Lung (tissue), 11 donors: ENCODE measurements at regions not wholly inside any gene's neighbourhood (a gene's known extent, or its start where the extent isn't known, plus 50 kb on each side); places are given as distances from the start of the nearest gene placed in this dataset.

ENCODE experiments used
- ATAC-seq: fragments of 200-7000 bp; cut with Tn5 transposase; one replicate; pipeline ENCODE4 v1.9.1; 2020; ENCODE audit warnings: moderate number of reproducible peaks; ENCODE audit not compliant: insufficient read depth, low FRiP score
- DNase-seq, 3 donors: peaks; one replicate each; pipeline ENCODE4 v3.0.0-alpha.2; 2013 to 2017
- H3K27ac ChIP-seq, 2 donors: one replicate each; pipeline ENCODE4 v1.5.1; 2013; ENCODE audit warnings: mild to moderate bottlenecking in 2 of 2, moderate library complexity in 2 of 2, control low read depth in 1 of 2, inconsistent platforms in 1 of 2, low read depth in 1 of 2, low read length in 1 of 2
- H3K27me3 ChIP-seq, 3 donors: one replicate each; pipeline ENCODE4 v1.5.1; 2013; ENCODE audit warnings: low read length in 2 of 3; ENCODE audit not compliant: control insufficient read depth in 3 of 3, insufficient read depth in 3 of 3
- H3K36me3 ChIP-seq, 4 donors: one replicate each; pipeline ENCODE4 v1.5.1; 2013; ENCODE audit warnings: low read length in 4 of 4, mild to moderate bottlenecking in 1 of 4, moderate library complexity in 1 of 4; ENCODE audit not compliant: control insufficient read depth in 4 of 4, insufficient read depth in 4 of 4
- H3K4me1 ChIP-seq, 5 donors: one replicate each; pipeline ENCODE4 v1.5.1; 2013; ENCODE audit warnings: low read length in 5 of 5, mild to moderate bottlenecking in 2 of 5, moderate library complexity in 1 of 5; ENCODE audit not compliant: control insufficient read depth in 5 of 5, insufficient read depth in 5 of 5
- H3K4me3 ChIP-seq: one replicate; pipeline ENCODE4 v1.5.1; 2013; ENCODE audit warnings: mild to moderate bottlenecking, control low read depth, moderate library complexity
- H3K9ac ChIP-seq, 2 donors: one replicate each; pipeline ENCODE4 v1.5.1; 2013; ENCODE audit warnings: low read length in 2 of 2, control low read depth in 1 of 2; ENCODE audit not compliant: insufficient read depth in 1 of 2
- H3K9me3 ChIP-seq, 4 donors: one replicate each; pipeline ENCODE4 v1.5.1; 2013; ENCODE audit warnings: low read length in 3 of 4, mild to moderate bottlenecking in 1 of 4, moderate library complexity in 1 of 4; ENCODE audit not compliant: control insufficient read depth in 4 of 4, insufficient read depth in 3 of 4
- WGBS, 2 donors: extraction: QIAGEN DNeasy Blood & Tissue Kit; methylation state at CpG; one replicate each; pipeline ENCODE4 v1.1.7; 2013; 5-methylcytosine and 5-hydroxymethylcytosine counted together
- TF ChIP-seq, protein P1 (sequence below): IDR thresholded peaks from 2 replicates; pipeline ENCODE4 v1.5.1; 2012; ENCODE audit warnings: mild to moderate bottlenecking; ENCODE audit errors: control extremely low read depth, extremely low read depth
- donor health status: control.
- donor health status: control.
- donor health status: Bipolar disorder and iron deficiency.
- donor health status: healthy.
- donor health status: DM: yes; HTN: yes; CAD: no.

DNA sequence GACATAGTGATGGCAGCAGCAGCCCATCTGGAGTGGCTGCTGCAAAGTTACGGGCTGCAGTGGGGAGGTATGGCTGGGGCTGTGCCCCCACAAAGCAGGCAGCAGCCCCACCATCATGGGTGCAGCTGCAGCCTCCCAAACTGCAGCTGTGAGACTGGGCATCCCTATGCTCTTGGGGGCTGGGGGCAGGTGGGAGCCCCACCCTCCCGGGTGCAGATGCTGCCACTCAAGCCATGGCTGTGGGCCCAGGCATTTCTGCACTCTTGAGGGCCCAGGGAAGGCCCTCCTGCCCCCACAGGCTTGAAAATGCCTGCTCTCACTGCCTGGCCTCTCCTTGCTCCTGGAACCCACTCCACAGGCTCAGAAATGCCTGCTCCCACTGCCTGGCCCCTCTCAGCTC is 389.4 kb downstream of the TEX13C start:
- H3K27ac ChIP-seq, result no peak overlapping the region
- ATAC-seq (no peak), DNase-seq (no peak)
- H3K36me3 ChIP-seq, result no peaks in the 10 kb centered on the region
- no peaks in the 10 kb centered on the region for H3K4me1 ChIP-seq
- peaks cover 0 to 22% (median 0%) of the 10 kb centered on the region in 4 donors for H3K9me3 ChIP-seq
- H3K4me3 ChIP-seq, result no peak overlapping the region
- 52 to 82% methylated on average over 2 of the region's 2 CpGs for WGBS, 2 donors
- no peaks in the 10 kb centered on the region for H3K27me3 ChIP-seq
- H3K9ac ChIP-seq, result no peak overlapping the region
- TF ChIP-seq, protein P1, sequence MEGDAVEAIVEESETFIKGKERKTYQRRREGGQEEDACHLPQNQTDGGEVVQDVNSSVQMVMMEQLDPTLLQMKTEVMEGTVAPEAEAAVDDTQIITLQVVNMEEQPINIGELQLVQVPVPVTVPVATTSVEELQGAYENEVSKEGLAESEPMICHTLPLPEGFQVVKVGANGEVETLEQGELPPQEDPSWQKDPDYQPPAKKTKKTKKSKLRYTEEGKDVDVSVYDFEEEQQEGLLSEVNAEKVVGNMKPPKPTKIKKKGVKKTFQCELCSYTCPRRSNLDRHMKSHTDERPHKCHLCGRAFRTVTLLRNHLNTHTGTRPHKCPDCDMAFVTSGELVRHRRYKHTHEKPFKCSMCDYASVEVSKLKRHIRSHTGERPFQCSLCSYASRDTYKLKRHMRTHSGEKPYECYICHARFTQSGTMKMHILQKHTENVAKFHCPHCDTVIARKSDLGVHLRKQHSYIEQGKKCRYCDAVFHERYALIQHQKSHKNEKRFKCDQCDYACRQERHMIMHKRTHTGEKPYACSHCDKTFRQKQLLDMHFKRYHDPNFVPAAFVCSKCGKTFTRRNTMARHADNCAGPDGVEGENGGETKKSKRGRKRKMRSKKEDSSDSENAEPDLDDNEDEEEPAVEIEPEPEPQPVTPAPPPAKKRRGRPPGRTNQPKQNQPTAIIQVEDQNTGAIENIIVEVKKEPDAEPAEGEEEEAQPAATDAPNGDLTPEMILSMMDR, result no peak

DNA sequence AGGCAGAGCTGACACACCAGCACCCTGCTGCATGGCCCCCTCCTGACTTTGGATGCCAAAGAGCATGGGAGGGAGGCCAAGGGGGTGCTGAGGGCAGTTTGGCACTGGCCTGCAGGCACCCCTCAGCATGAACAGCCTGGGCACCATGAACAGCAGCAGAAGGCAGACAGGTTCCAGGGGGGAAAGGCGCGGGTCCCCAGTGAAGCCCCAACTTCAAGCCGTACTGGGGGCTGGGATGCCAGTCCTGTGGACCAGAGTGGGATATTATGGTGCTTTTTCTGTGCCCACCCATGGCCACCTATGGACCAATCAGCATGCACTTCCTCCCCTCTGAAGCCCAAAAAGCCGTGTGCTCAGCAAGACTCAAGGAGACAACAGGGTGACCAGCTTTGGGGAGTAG is 389.9 kb downstream of the TEX13C start:
- Histone ChIP-seq H3K9ac (no peak overlapping the region), H3K9me3 (peaks cover 0 to 22% (median 0%) of the 10 kb centered on the region in 4 donors), H3K27me3 (no peaks in the 10 kb centered on the region), H3K4me1 (no peaks in the 10 kb centered on the region), H3K36me3 (no peaks in the 10 kb centered on the region), H3K27ac (no peak overlapping the region), H3K4me3 (no peak overlapping the region)
- DNase-seq, result no peak
- TF ChIP-seq, protein P1, result no peak
- 72 to 92% methylated on average over 4 of the region's 4 CpGs for WGBS, 2 donors
- no peak for ATAC-seq

DNA sequence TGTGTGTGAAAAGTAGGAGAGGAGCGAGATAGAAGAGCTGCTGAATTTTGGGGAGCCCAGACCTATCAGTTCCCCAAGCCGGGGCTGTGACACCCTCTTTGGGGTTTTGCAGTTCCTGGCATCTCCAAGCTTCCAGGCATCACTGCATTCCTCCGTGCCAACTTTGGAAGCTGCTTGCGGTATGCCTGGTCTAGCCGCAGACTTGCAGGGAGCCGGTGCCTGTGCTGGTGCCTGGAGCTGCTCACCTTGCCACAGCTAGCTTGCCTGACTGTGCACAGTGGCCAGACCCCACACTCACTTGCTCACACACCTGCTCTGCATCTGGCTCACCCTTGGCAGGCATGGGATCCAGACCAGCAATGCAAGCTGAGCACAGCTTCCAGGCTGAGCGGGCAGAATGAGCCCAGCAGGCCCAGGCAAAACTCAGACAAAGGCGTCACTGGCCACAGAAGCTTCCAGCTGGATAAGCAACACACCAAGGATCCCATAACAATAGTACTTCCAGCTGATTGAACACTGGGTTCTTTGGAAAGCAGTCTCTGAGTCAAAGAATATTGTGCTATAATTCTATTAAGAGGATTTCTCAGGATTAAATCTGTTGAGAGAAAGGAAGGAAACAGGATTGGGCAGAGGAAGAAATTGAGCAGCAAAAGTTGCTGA is 390.9 kb downstream of the TEX13C start:
- WGBS, 2 donors, result 83 to 92% methylated on average over 8 of the region's 8 CpGs
- no peak overlapping the region for H3K9ac ChIP-seq
- no peak overlapping the region for H3K4me3 ChIP-seq
- H3K27me3 ChIP-seq, result no peaks in the 10 kb centered on the region
- TF ChIP-seq, protein P1, result no peak
- DNase-seq (no peak), ATAC-seq (no peak)
- H3K4me1 ChIP-seq, result no peaks in the 10 kb centered on the region
- H3K9me3 ChIP-seq, result peaks cover 0 to 17% (median 0%) of the 10 kb centered on the region in 4 donors
- H3K27ac ChIP-seq, result no peak overlapping the region
- H3K36me3 ChIP-seq, result no peaks in the 10 kb centered on the region

DNA sequence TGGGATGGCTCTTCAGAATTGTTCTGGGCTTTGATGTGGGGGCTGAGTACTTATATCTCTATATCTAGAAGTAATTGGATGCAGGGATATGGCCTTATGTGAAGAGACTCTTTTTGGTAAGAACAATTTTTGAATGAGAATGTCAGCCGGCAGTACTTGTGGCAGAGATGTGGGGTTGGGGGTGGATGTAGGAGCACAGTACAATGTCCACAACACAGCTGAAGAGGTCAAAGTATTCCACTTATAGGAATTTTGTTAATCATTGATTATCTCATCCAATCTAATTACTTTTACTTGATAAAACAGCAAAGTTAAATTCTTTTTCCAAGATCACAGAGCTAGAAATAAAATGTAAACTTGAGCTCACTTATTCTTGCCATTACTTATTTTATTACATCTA is 391.4 kb downstream of the TEX13C start:
- no peak for DNase-seq
- peaks cover 0 to 17% (median 0%) of the 10 kb centered on the region in 4 donors for H3K9me3 ChIP-seq
- no peak overlapping the region for H3K4me3 ChIP-seq
- no peak overlapping the region for H3K9ac ChIP-seq
- H3K36me3 ChIP-seq, result no peaks in the 10 kb centered on the region
- no peaks in the 10 kb centered on the region for H3K27me3 ChIP-seq
- WGBS, 2 donors, result 72 to 100% methylated on average over 1 of the region's 1 CpG
- no peak overlapping the region for H3K27ac ChIP-seq
- H3K4me1 ChIP-seq, result no peaks in the 10 kb centered on the region
- no peak for ATAC-seq
- TF ChIP-seq, protein P1, result no peak
